ENCODE measurements at regions not wholly inside any gene's neighbourhood (a gene's known extent, or its start where the extent isn't known, plus 50 kb on each side); places are given as distances from the start of the nearest gene placed in this dataset.

DNA sequence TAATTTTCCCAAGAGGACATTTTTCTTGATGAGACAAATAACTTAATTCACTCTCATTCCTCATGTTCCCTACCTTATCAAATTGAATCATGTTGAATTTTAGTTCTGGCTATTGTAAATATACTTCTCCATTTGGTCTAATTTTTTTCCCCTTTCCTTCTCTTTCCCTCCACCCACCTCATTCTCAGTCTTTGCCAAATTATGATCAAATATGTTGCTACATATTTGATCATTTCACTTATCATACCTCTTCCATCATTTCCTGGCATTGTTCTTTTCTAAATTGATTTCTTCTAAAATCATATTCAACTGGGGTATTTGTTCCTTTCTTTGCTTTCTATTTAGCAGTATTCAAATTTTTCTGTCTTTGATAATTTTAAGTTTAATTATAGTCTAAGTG, 52.3 kb downstream of the HDGFL1 start:
- H3K27me3 ChIP-seq (ENCODE audit: control insufficient read depth in 3 of 3, insufficient read depth in 3 of 3, low read length in 2 of 3): no peaks in the 10 kb centered on the region

GRCh38 chr6:22622351-22622750, 53.0 kb downstream of the HDGFL1 start:
- DNase-seq: peak in 2 of 3 donors; percentile 33 to 44
- Histone ChIP-seq H3K36me3 (ENCODE audit: control insufficient read depth in 4 of 4, insufficient read depth in 4 of 4, low read length in 4 of 4) (no peaks in the 10 kb centered on the region), H3K9ac (ENCODE audit: insufficient read depth in 1 of 2, low read length in 2 of 2) (no peak overlapping the region), H3K27me3 (ENCODE audit: control insufficient read depth in 3 of 3, insufficient read depth in 3 of 3, low read length in 2 of 3) (no peaks in the 10 kb centered on the region), H3K4me1 (ENCODE audit: control insufficient read depth in 5 of 5, insufficient read depth in 5 of 5, low read length in 5 of 5) (peaks cover 0 to 8% (median 0%) of the 10 kb centered on the region in 5 donors), H3K27ac (ENCODE audit: low read depth in 1 of 2, low read length in 1 of 2) (no peak overlapping the region), H3K9me3 (ENCODE audit: control insufficient read depth in 4 of 4, insufficient read depth in 3 of 4, low read length in 3 of 4) (peaks cover 0 to 8% (median 0%) of the 10 kb centered on the region in 4 donors), H3K4me3 (no peak overlapping the region)
- no peak for TF ChIP-seq CTCF (IDR thresholded peaks at IDR 0.05; ENCODE audit: control extremely low read depth, extremely low read depth)
- ATAC-seq (ENCODE audit: insufficient read depth, low FRiP score): no peak

More for the DNA sequence above, 52.3 kb downstream of the HDGFL1 start:
- no peak overlapping the region for H3K4me3 ChIP-seq
- H3K4me1 ChIP-seq (ENCODE audit: control insufficient read depth in 5 of 5, insufficient read depth in 5 of 5, low read length in 5 of 5): peaks cover 0 to 8% (median 0%) of the 10 kb centered on the region in 5 donors
- H3K9ac ChIP-seq (ENCODE audit: insufficient read depth in 1 of 2, low read length in 2 of 2): no peak overlapping the region
- H3K9me3 ChIP-seq (ENCODE audit: control insufficient read depth in 4 of 4, insufficient read depth in 3 of 4, low read length in 3 of 4): peaks cover 0 to 6% (median under 1%) of the 10 kb centered on the region in 4 donors
- ATAC-seq (ENCODE audit: insufficient read depth, low FRiP score): no peak
- no peak for DNase-seq
- no peak for TF ChIP-seq CTCF (IDR thresholded peaks at IDR 0.05; ENCODE audit: control extremely low read depth, extremely low read depth)
- no peak overlapping the region for H3K27ac ChIP-seq (ENCODE audit: low read depth in 1 of 2, low read length in 1 of 2)
- no peaks in the 10 kb centered on the region for H3K36me3 ChIP-seq (ENCODE audit: control insufficient read depth in 4 of 4, insufficient read depth in 4 of 4, low read length in 4 of 4)

- ATAC-seq (ENCODE audit: insufficient read depth, low FRiP score): no peak
- TF ChIP-seq CTCF (IDR thresholded peaks at IDR 0.05; ENCODE audit: control extremely low read depth, extremely low read depth): no peak
These were observed 53.4 kb downstream of the HDGFL1 start for GRCh38 chr6:22622813-22623212.

GRCh38 chr6:22627644-22628043, 58.3 kb downstream of the HDGFL1 start:
- TF ChIP-seq CTCF (IDR thresholded peaks at IDR 0.05; ENCODE audit: control extremely low read depth, extremely low read depth): no peak

More at GRCh38 chr6:22622813-22623212, 53.4 kb downstream of the HDGFL1 start:
- DNase-seq: no peak
- Histone ChIP-seq H3K36me3 (ENCODE audit: control insufficient read depth in 4 of 4, insufficient read depth in 4 of 4, low read length in 4 of 4) (no peaks in the 10 kb centered on the region), H3K9ac (ENCODE audit: insufficient read depth in 1 of 2, low read length in 2 of 2) (no peak overlapping the region), H3K4me1 (ENCODE audit: control insufficient read depth in 5 of 5, insufficient read depth in 5 of 5, low read length in 5 of 5) (peaks cover 0 to 8% (median 0%) of the 10 kb centered on the region in 5 donors), H3K27me3 (ENCODE audit: control insufficient read depth in 3 of 3, insufficient read depth in 3 of 3, low read length in 2 of 3) (no peaks in the 10 kb centered on the region), H3K27ac (ENCODE audit: low read depth in 1 of 2, low read length in 1 of 2) (no peak overlapping the region), H3K4me3 (no peak overlapping the region), H3K9me3 (ENCODE audit: control insufficient read depth in 4 of 4, insufficient read depth in 3 of 4, low read length in 3 of 4) (peaks cover 0 to 8% (median 0%) of the 10 kb centered on the region in 4 donors)
- WGBS, 2 donors: 75 to 86% methylated on average over 3 of the region's 3 CpGs

More at GRCh38 chr6:22627644-22628043, 58.3 kb downstream of the HDGFL1 start:
- Histone ChIP-seq H3K9me3 (ENCODE audit: control insufficient read depth in 4 of 4, insufficient read depth in 3 of 4, low read length in 3 of 4) (peaks cover 0 to 8% (median 0%) of the 10 kb centered on the region in 4 donors), H3K9ac (ENCODE audit: insufficient read depth in 1 of 2, low read length in 2 of 2) (no peak overlapping the region), H3K36me3 (ENCODE audit: control insufficient read depth in 4 of 4, insufficient read depth in 4 of 4, low read length in 4 of 4) (no peaks in the 10 kb centered on the region), H3K27ac (ENCODE audit: low read depth in 1 of 2, low read length in 1 of 2) (no peak overlapping the region), H3K4me1 (ENCODE audit: control insufficient read depth in 5 of 5, insufficient read depth in 5 of 5, low read length in 5 of 5) (peaks cover 0 to 16% (median 9%) of the 10 kb centered on the region in 5 donors), H3K27me3 (ENCODE audit: control insufficient read depth in 3 of 3, insufficient read depth in 3 of 3, low read length in 2 of 3) (no peaks in the 10 kb centered on the region), H3K4me3 (no peak overlapping the region)
- no peak for ATAC-seq (ENCODE audit: insufficient read depth, low FRiP score)
- 83 to 90% methylated on average over 2 of the region's 2 CpGs for WGBS, 2 donors
- no peak for DNase-seq

Data from lung (tissue), 11 donors.